ENCODE measurements at regions not wholly inside any gene's neighbourhood (a gene's known extent, or its start where the extent isn't known, plus 50 kb on each side); places are given as distances from the start of the nearest gene placed in this dataset.
"Not testable (repeated sequence)": the region's sequence is repeated elsewhere in the genome, so short reads cannot be mapped to it uniquely, and the experiment has no call there.

DNA sequence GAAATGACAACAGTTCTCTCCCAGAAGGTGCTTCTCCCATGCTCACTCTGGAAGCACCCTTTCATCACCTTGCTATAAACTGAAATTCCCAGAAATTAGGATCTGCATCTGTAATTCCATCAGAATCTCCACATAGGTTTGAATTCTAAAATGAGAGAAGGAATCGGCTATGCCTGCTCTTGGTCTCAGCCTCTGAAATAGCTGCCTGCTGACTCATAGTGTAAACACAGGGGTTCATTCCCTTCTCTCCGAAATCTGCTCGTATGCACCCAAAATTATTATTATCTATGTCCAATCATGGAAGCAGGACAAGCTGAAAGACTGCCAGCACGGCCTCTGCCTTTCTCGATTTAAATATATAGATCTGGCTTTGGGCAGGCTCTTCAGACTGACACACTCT lies 74.6 kb upstream of the TAB2 start:
- TF ChIP-seq CTCF (IDR thresholded peaks at IDR 0.05; ENCODE audit: borderline replicate concordance, insufficient read depth, low read depth, low read length): no peak
- no peak overlapping the region for H3K4me3 ChIP-seq (ENCODE audit: low read depth, low read length)

DNA sequence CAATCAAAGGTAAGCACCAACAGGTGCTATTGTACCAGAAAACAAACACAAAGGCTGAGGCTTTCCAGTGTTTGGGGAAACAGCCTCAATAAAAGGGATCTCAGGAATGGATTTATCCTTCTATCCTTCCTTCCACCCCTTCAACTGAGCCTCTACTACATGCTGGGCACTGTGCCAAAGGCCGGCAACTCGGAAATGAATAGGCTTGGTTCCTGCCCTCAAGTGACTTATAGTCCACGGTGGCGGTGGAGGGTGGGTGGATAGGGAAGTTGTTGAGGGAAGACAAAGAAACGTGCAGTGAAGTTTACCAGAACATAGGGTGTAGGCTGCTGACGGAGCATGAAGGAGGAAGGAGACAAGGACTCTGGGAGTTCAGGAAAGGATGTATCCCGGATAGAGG lies 73.4 kb upstream of the TAB2 start:
- no peak for TF ChIP-seq CTCF (IDR thresholded peaks at IDR 0.05; ENCODE audit: borderline replicate concordance, insufficient read depth, low read depth, low read length)
- no peak overlapping the region for H3K4me3 ChIP-seq (ENCODE audit: low read depth, low read length)

GRCh38 chr6:149246691-149247384 lies 70.7 kb upstream of the TAB2 start:
- TF ChIP-seq CTCF (IDR thresholded peaks at IDR 0.05; ENCODE audit: borderline replicate concordance, insufficient read depth, low read depth, low read length): no peak
- no peak overlapping the region for H3K4me3 ChIP-seq (ENCODE audit: low read depth, low read length)

- no peak for TF ChIP-seq CTCF (IDR thresholded peaks at IDR 0.05; ENCODE audit: borderline replicate concordance, insufficient read depth, low read depth, low read length)
- no peak overlapping the region for H3K4me3 ChIP-seq (ENCODE audit: low read depth, low read length)
These were observed 70.1 kb upstream of the TAB2 start for GRCh38 chr6:149247385-149247763.

- H3K4me3 ChIP-seq (ENCODE audit: low read depth, low read length): not testable (repeated sequence)
These were observed 69.2 kb upstream of the TAB2 start for GRCh38 chr6:149248263-149248662.

DNA sequence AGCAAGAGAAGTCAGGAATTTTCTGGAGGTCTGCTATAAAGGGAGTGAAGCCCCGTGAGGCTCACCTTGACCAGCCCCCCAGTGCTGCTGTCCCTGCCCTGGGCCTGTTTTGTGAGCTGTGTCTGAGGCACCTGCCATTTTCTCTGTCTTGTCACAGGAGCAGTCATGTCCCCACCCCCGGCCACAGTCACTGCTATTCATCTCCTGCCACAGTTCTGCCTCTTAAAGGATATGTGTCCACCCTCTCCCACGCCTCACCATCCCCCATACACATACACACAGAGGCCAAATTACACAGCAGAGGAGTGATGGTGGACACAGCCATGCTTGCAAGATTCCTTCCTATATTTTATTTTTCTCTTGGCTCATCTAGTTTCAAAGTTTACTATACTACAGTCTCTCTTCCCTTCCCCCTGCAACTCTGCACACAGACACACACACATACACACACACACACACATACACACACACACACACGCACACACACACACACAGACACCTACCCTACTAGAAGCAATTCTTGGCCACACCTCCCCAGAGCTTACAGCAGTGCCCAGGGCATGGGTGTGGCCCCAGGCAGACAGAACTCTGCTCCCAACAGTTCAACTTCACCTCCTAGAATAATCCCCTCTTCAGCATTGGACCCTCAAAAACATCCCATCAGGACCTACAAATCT lies 68.7 kb upstream of the TAB2 start:
- no peak for TF ChIP-seq CTCF (IDR thresholded peaks at IDR 0.05; ENCODE audit: borderline replicate concordance, insufficient read depth, low read depth, low read length)

GRCh38 chr6:149249370-149250357 lies 67.8 kb upstream of the TAB2 start:
- H3K4me3 ChIP-seq (ENCODE audit: low read depth, low read length): no peak overlapping the region
- no peak for TF ChIP-seq CTCF (IDR thresholded peaks at IDR 0.05; ENCODE audit: borderline replicate concordance, insufficient read depth, low read depth, low read length)

More for the DNA sequence above, 68.7 kb upstream of the TAB2 start:
- no peak overlapping the region for H3K4me3 ChIP-seq (ENCODE audit: low read depth, low read length)

Measured in GM12875 (cell line).